ENCODE measurements at regions not wholly inside any gene's neighbourhood (a gene's known extent, or its start where the extent isn't known, plus 50 kb on each side); places are given as distances from the start of the nearest gene placed in this dataset.
"Not testable (repeated sequence)": the region's sequence is repeated elsewhere in the genome, so short reads cannot be mapped to it uniquely, and the experiment has no call there.

GRCh38 chr16:60820361-60820760 is 1215.9 kb downstream of the CDH8 start:
- FAIRE-seq (no peak), DNase-seq (ENCODE audit: insufficient read length) (no peak)
- TF ChIP-seq TAF1 (IDR thresholded peaks at IDR 0.05; ENCODE audit: borderline replicate concordance, low read depth, low read length) (no peak), POLR2AphosphoS5 (IDR thresholded peaks at IDR 0.05; ENCODE audit: low read depth, low read length) (no peak)

DNA sequence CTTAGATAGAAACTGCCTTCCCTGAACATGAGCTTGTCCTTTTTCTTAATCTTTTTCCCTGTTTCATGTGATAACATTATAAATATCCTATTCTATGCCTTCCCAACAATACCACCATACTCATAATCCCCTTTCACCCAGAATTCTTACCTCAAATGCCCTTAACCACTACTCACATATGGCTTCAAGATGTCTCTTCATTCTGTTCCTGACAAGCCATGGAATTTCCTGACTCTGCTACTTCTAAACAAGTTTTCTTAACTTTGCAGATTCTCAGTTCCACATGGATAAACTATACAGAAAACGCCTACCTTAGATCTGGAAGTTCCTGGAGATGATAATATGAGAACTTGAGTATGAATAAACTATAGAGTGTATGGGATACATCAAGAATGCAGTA is 1217.8 kb downstream of the CDH8 start:
- TF ChIP-seq TAF1 (IDR thresholded peaks at IDR 0.05; ENCODE audit: borderline replicate concordance, low read depth, low read length) (no peak), POLR2AphosphoS5 (IDR thresholded peaks at IDR 0.05; ENCODE audit: low read depth, low read length) (no peak), POLR2A (IDR thresholded peaks at IDR 0.05; ENCODE audit: low read depth, low read length) (no peak)
- DNase-seq (ENCODE audit: insufficient read length) (no peak), FAIRE-seq (no peak)

GRCh38 chr16:60816461-60816860 is 1219.8 kb downstream of the CDH8 start:
- no peak for FAIRE-seq

DNA sequence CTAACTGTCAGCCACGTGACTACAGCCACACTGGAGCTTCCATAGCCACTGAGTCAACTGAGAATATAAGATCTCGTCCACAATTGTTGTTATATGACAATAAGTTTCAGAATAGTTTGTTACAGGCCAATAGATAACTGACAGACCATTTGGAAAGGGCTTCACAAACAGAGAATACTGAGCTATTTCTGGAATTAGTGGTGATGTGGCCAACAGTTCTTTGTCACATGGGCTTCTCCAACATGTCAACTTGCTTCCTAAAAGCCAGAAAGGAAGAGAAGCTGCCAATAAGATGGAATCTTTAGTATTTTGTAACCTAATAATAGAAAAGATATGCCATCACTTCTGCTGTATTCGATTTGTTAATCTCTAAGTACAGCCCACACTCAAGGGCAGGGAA is 1220.4 kb downstream of the CDH8 start:
- FAIRE-seq (no peak), DNase-seq (ENCODE audit: insufficient read length) (no peak)
- TF ChIP-seq POLR2A (IDR thresholded peaks at IDR 0.05; ENCODE audit: low read depth, low read length) (no peak), TAF1 (IDR thresholded peaks at IDR 0.05; ENCODE audit: borderline replicate concordance, low read depth, low read length) (no peak), POLR2AphosphoS5 (IDR thresholded peaks at IDR 0.05; ENCODE audit: low read depth, low read length) (no peak)

More at GRCh38 chr16:60816461-60816860, 1219.8 kb downstream of the CDH8 start:
- no peak for DNase-seq (ENCODE audit: insufficient read length)
- TF ChIP-seq POLR2A (IDR thresholded peaks at IDR 0.05; ENCODE audit: low read depth, low read length) (no peak), TAF1 (IDR thresholded peaks at IDR 0.05; ENCODE audit: borderline replicate concordance, low read depth, low read length) (no peak), POLR2AphosphoS5 (IDR thresholded peaks at IDR 0.05; ENCODE audit: low read depth, low read length) (no peak)

- DNase-seq (ENCODE audit: insufficient read length) (no peak), FAIRE-seq (no peak)
- no peak for TF ChIP-seq POLR2A (IDR thresholded peaks at IDR 0.05; ENCODE audit: low read depth, low read length)
- TF ChIP-seq TAF1 (IDR thresholded peaks at IDR 0.05; ENCODE audit: borderline replicate concordance, low read depth, low read length) = no peak
- TF ChIP-seq POLR2AphosphoS5 (IDR thresholded peaks at IDR 0.05; ENCODE audit: low read depth, low read length) = no peak
These were observed 1221.2 kb downstream of the CDH8 start for GRCh38 chr16:60815033-60815432.

DNA sequence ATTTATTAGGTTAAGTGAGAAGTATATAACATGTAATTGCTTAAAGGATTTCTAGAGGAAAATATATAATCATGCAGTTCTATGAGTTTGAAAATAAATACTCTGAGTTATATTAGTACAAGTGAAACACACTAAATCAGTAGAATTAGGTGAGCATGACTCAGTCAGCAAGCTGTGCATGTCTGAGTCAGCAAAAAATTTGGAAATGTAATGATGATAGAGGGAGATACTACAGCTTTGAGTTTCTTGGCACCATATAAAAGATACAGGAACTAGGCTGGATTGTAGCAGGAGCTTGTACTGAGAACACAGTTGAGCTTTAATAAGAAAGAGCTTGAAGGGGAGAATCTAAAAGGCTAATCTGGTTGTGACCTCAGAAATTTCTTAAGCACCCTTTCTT is 1224.6 kb downstream of the CDH8 start:
- no peak for TF ChIP-seq POLR2A (IDR thresholded peaks at IDR 0.05; ENCODE audit: low read depth, low read length)
- no peak for TF ChIP-seq TAF1 (IDR thresholded peaks at IDR 0.05; ENCODE audit: borderline replicate concordance, low read depth, low read length)
- TF ChIP-seq POLR2AphosphoS5 (IDR thresholded peaks at IDR 0.05; ENCODE audit: low read depth, low read length) = no peak
- no peak for FAIRE-seq

GRCh38 chr16:60811051-60811608 is 1225.1 kb downstream of the CDH8 start:
- no peak for TF ChIP-seq TAF1 (IDR thresholded peaks at IDR 0.05; ENCODE audit: borderline replicate concordance, low read depth, low read length)
- no peak for TF ChIP-seq POLR2A (IDR thresholded peaks at IDR 0.05; ENCODE audit: low read depth, low read length)
- no peak for TF ChIP-seq POLR2AphosphoS5 (IDR thresholded peaks at IDR 0.05; ENCODE audit: low read depth, low read length)
- DNase-seq (ENCODE audit: insufficient read length) = no peak
- FAIRE-seq = no peak

More for the DNA sequence above, 1224.6 kb downstream of the CDH8 start:
- DNase-seq (ENCODE audit: insufficient read length) = no peak

DNA sequence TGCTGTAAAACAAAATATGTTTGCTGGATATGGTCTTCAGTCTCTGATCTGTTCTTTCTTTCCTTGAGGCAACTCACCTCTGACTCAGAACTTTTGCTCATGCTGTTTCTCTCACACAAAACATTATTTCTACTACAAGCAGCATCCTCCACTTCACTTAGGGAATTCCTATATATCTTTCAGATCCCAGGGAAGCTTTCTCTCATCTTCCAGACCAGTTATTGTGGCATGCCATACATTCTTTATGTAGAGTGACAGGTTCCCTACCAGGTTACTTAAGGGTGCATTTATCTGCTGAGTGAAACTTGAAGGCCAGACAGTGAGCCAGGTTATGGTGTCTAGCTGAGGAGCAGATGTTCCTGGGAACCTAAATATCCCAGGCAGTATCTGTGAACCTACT is 1226.0 kb downstream of the CDH8 start:
- no peak for TF ChIP-seq POLR2A (IDR thresholded peaks at IDR 0.05; ENCODE audit: low read depth, low read length)
- no peak for TF ChIP-seq POLR2AphosphoS5 (IDR thresholded peaks at IDR 0.05; ENCODE audit: low read depth, low read length)
- TF ChIP-seq TAF1 (IDR thresholded peaks at IDR 0.05; ENCODE audit: borderline replicate concordance, low read depth, low read length) = no peak
- DNase-seq (ENCODE audit: insufficient read length) (no peak), FAIRE-seq (no peak)

DNA sequence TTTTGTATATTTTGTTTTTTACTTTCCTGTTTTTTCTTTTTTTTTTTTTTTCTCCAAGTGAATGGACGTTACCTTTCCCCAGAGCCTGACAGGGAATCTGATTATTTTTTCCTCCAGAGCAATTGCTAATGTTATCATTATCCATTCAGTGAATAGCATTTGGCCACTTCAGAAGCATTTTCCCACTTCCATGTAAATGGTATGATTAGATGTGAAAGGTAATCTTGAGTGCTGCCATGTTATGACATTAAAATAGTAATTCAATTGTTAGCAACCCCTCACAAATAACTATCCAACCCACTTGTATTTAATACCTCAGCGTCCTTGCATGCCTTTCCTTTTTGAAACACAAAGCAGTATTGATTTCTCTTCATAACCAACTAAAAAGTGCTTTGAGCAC is 1243.8 kb downstream of the CDH8 start:
- no peak for DNase-seq (ENCODE audit: insufficient read length)
- TF ChIP-seq TAF1 (IDR thresholded peaks at IDR 0.05; ENCODE audit: borderline replicate concordance, low read depth, low read length) = no peak
- TF ChIP-seq POLR2AphosphoS5 (IDR thresholded peaks at IDR 0.05; ENCODE audit: low read depth, low read length) = no peak

GRCh38 chr16:60788631-60789030 is 1247.6 kb downstream of the CDH8 start:
- TF ChIP-seq TAF1 (IDR thresholded peaks at IDR 0.05; ENCODE audit: borderline replicate concordance, low read depth, low read length) (no peak), POLR2AphosphoS5 (IDR thresholded peaks at IDR 0.05; ENCODE audit: low read depth, low read length) (no peak), POLR2A (IDR thresholded peaks at IDR 0.05; ENCODE audit: low read depth, low read length) (no peak)
- FAIRE-seq = no peak
- DNase-seq (ENCODE audit: insufficient read length) = no peak

More for the DNA sequence above, 1243.8 kb downstream of the CDH8 start:
- FAIRE-seq = no peak

DNA sequence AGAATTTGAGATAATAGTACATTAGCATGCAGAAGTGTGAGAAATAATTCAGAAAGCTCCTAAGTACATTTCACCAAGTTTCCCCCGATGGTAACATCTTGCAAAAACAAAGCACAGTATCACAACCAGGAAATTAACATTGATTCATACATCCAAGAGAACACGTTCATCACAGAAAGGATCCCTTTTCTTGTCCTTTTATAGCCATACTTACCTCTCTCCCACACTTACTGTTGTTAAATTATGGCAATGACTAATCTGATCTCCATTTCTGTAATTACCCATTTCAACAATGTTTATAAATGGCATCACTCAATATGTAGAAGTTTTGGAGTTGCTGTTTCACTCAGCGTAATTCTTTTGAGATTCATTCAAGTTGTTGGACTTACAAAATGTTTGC is 1260.0 kb downstream of the CDH8 start:
- DNase-seq (ENCODE audit: insufficient read length) = no peak
- no peak for FAIRE-seq
- TF ChIP-seq POLR2AphosphoS5 (IDR thresholded peaks at IDR 0.05; ENCODE audit: low read depth, low read length) (no peak), TAF1 (IDR thresholded peaks at IDR 0.05; ENCODE audit: borderline replicate concordance, low read depth, low read length) (no peak), POLR2A (IDR thresholded peaks at IDR 0.05; ENCODE audit: low read depth, low read length) (no peak)

- FAIRE-seq (no peak), DNase-seq (ENCODE audit: insufficient read length) (no peak)
- TF ChIP-seq POLR2A (IDR thresholded peaks at IDR 0.05; ENCODE audit: low read depth, low read length) = no peak
- no peak for TF ChIP-seq POLR2AphosphoS5 (IDR thresholded peaks at IDR 0.05; ENCODE audit: low read depth, low read length)
- no peak for TF ChIP-seq TAF1 (IDR thresholded peaks at IDR 0.05; ENCODE audit: borderline replicate concordance, low read depth, low read length)
These were observed 1265.1 kb downstream of the CDH8 start for GRCh38 chr16:60771138-60771537.

DNA sequence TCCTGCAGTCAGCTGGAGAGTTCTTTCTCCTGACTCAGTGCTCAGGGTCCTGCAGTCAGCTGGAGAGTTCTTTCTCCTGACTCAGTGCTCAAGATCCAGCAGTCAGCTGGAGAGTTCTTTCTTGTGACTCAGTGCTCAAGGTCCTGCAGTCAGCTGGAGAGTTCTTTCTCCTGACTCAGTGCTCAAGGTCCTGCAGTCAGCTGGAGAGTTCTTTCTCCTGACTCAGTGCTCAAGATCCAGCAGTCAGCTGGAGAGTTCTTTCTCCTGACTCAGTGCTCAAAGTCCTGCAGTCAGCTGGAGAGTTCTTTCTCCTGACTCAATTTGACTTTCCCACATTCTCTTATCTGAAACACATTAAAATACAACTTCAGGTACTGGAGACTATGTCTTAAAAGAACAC is 1265.9 kb downstream of the CDH8 start:
- DNase-seq (ENCODE audit: insufficient read length); FAIRE-seq: not testable (repeated sequence)

Data from GM12892 (cell line).